IMR-90 (cell line): ENCODE measurements at regions not wholly inside any gene's neighbourhood (a gene's known extent, or its start where the extent isn't known, plus 50 kb on each side); places are given as distances from the start of the nearest gene placed in this dataset.

Experiments used
- ATAC-seq: fragments of 200-7000 bp; cut with Tn5 transposase; 2 replicates; pipeline ENCODE4 v1.9.1; 2020; ENCODE audit warnings: low read depth, mild to moderate bottlenecking, moderate library complexity
- BruUV-seq: library from RNA; stranded (reverse); fragments of 400-500 nt; replicated peaks from 2 replicates; lab custom pipeline; 2021; lab: Mats Ljungman, UMichigan
- CTCF ChIA-PET: fragments of 300-600 bp; formaldehyde crosslinking; extraction: SDS; loops from one replicate; lab custom pipeline; 2021; ENCODE audit warnings: antibody characterized with exemption; lab: Yijun Ruan, JAX
- POLR2A ChIA-PET: fragments of 300-600 bp; sonication (Branson Sonifier 250); formaldehyde crosslinking; loops from one replicate; lab custom pipeline; 2022; ENCODE audit warnings: antibody characterized with exemption; ENCODE audit not compliant: unreplicated experiment; lab: Charles Lee
- DNase-seq: peaks from one replicate; pipeline ENCODE4 v3.0.0; 2013
- H2AFZ ChIP-seq: replicated peaks from 2 replicates; pipeline ENCODE3; 2013; ENCODE audit warnings: low read length, mild to moderate bottlenecking; ENCODE audit not compliant: poor library complexity
- H2AK5ac ChIP-seq: 2 replicates; pipeline ENCODE4 v1.6.1; 2013; ENCODE audit warnings: low read depth, low read length, inconsistent platforms
- H2AK9ac ChIP-seq: replicated peaks from 2 replicates; pipeline ENCODE3; 2013; ENCODE audit warnings: mild to moderate bottlenecking, low read depth, low read length, moderate library complexity; ENCODE audit not compliant: poor library complexity
- H2BK120ac ChIP-seq: 2 replicates; pipeline ENCODE4 v1.6.1; 2013; ENCODE audit warnings: low read depth, low read length, inconsistent platforms
- H2BK15ac ChIP-seq: 3 replicates; pipeline ENCODE4 v1.6.1; 2013; ENCODE audit warnings: low read depth, low read length, inconsistent platforms
- H2BK20ac ChIP-seq: 2 replicates; pipeline ENCODE4 v1.6.1; 2013; ENCODE audit warnings: low read depth, mild to moderate bottlenecking, inconsistent platforms, low read length, moderate library complexity
- H2BK5ac ChIP-seq: 2 replicates; pipeline ENCODE4 v1.6.1; 2013; ENCODE audit warnings: mild to moderate bottlenecking, low read depth, low read length, inconsistent platforms; ENCODE audit not compliant: poor library complexity, severe bottlenecking
- H3K14ac ChIP-seq: replicated peaks from 2 replicates; pipeline ENCODE4 v1.6.1; 2013; ENCODE audit warnings: low read depth, low read length, inconsistent platforms
- H3K18ac ChIP-seq: 2 replicates; pipeline ENCODE4 v1.6.1; 2013; ENCODE audit warnings: low read depth, low read length, control low read depth
- H3K23ac ChIP-seq: 2 replicates; pipeline ENCODE4 v1.6.1; 2013; ENCODE audit warnings: low read depth, low read length, inconsistent platforms
- H3K27ac ChIP-seq: 2 replicates; pipeline ENCODE4 v1.5.1; 2013; ENCODE audit warnings: mild to moderate bottlenecking, control low read depth, low read length; ENCODE audit not compliant: insufficient read depth
- H3K27me3 ChIP-seq: 2 replicates; pipeline ENCODE4 v1.6.1; 2013; ENCODE audit warnings: low read length; ENCODE audit not compliant: control insufficient read depth, insufficient read depth
- H3K36me3 ChIP-seq: 2 replicates; pipeline ENCODE4 v1.6.1; 2013; ENCODE audit warnings: low read length, mixed read lengths; ENCODE audit not compliant: control insufficient read depth, insufficient read depth
- H3K4ac ChIP-seq: 2 replicates; pipeline ENCODE4 v1.6.1; 2013; ENCODE audit warnings: low read depth, low read length, inconsistent platforms
- H3K4me1 ChIP-seq: 2 replicates; pipeline ENCODE4 v1.6.1; 2013; ENCODE audit warnings: low read length, mixed read lengths; ENCODE audit not compliant: control insufficient read depth, insufficient read depth
- H3K4me2 ChIP-seq: 2 replicates; pipeline ENCODE4 v1.6.1; 2013; ENCODE audit warnings: low read depth, mild to moderate bottlenecking, control low read depth, low read length, moderate library complexity
- H3K4me3 ChIP-seq: 2 replicates; pipeline ENCODE4 v1.5.1; 2013; ENCODE audit warnings: low read depth, mild to moderate bottlenecking, control low read depth, low read length, moderate library complexity; ENCODE audit not compliant: insufficient read depth
- H3K56ac ChIP-seq: 2 replicates; pipeline ENCODE4 v1.6.1; 2013; ENCODE audit warnings: low read length, inconsistent platforms; ENCODE audit not compliant: insufficient read depth; ENCODE audit errors: extremely low read depth
- H3K79me1 ChIP-seq, 2 experiments: 2 replicates each; pipeline ENCODE4 v1.6.1; 2013; ENCODE audit warnings: low read length in 2 of 2, inconsistent platforms in 1 of 2, low read depth in 1 of 2
- H3K9ac ChIP-seq: 2 replicates; pipeline ENCODE4 v1.6.1; 2013; ENCODE audit warnings: low read depth, low read length, control low read depth
- H3K9me1 ChIP-seq: 2 replicates; pipeline ENCODE4 v1.6.1; 2013; ENCODE audit warnings: low read length, inconsistent platforms; ENCODE audit not compliant: insufficient read depth
- H3K9me3 ChIP-seq: 2 replicates; pipeline ENCODE4 v1.6.1; 2013; ENCODE audit warnings: low read length; ENCODE audit not compliant: control insufficient read depth, insufficient read depth
- H4K20me1 ChIP-seq: 2 replicates; pipeline ENCODE4 v1.6.1; 2013; ENCODE audit warnings: low read length, inconsistent platforms; ENCODE audit not compliant: insufficient read depth
- H4K5ac ChIP-seq: 2 replicates; pipeline ENCODE4 v1.6.1; 2013; ENCODE audit warnings: mild to moderate bottlenecking, low read depth, low read length, control low read depth
- H4K8ac ChIP-seq, 2 experiments: 2 replicates each; pipeline ENCODE4 v1.6.1; 2013; ENCODE audit warnings: low read depth in 2 of 2, low read length in 2 of 2, control low read depth in 1 of 2, inconsistent platforms in 1 of 2
- H4K91ac ChIP-seq: 2 replicates; pipeline ENCODE4 v1.6.1; 2013; ENCODE audit warnings: low read depth, low read length, inconsistent platforms; ENCODE audit not compliant: insufficient read depth
- BHLHE40 ChIP-seq: fragments of 150-350 bp; IDR thresholded peaks from 2 replicates; pipeline ENCODE4 v1.6.1; 2016; ENCODE audit warnings: mild to moderate bottlenecking, low read depth, low read length
- CHD1 ChIP-seq: IDR thresholded peaks from 2 replicates; pipeline ENCODE4 v1.6.1; 2012; ENCODE audit warnings: low read depth, low read length, improper control_type of control experiment
- CTCF ChIP-seq: conservative IDR thresholded peaks from 2 replicates; pipeline ENCODE4 v1.5.1; 2012; ENCODE audit warnings: mild to moderate bottlenecking, low read depth, low read length, improper control_type of control experiment
- ELK1 ChIP-seq: fragments of 150-350 bp; IDR thresholded peaks from 2 replicates; pipeline ENCODE4 v1.6.1; 2016; ENCODE audit warnings: low read depth, mild to moderate bottlenecking, low read length, moderate library complexity, borderline replicate concordance
- FOS ChIP-seq: fragments of 150-350 bp; IDR thresholded peaks from 2 replicates; pipeline ENCODE4 v1.6.1; 2016; ENCODE audit warnings: low read depth, low read length
- MAFK ChIP-seq: IDR thresholded peaks from 2 replicates; pipeline ENCODE4 v1.6.1; 2012; ENCODE audit warnings: low read depth, low read length, improper control_type of control experiment
- MXI1 ChIP-seq: IDR thresholded peaks from 2 replicates; pipeline ENCODE4 v1.6.1; 2012; ENCODE audit warnings: low read depth, mild to moderate bottlenecking, low read length, moderate library complexity, borderline replicate concordance
- NFE2L2 ChIP-seq: fragments of 150-350 bp; IDR thresholded peaks from 2 replicates; pipeline ENCODE4 v1.6.1; 2016; ENCODE audit warnings: low read depth, mild to moderate bottlenecking, low read length
- POLR2A ChIP-seq: IDR thresholded peaks from 2 replicates; pipeline ENCODE4 v1.6.1; 2012; ENCODE audit warnings: mild to moderate bottlenecking, low read depth, low read length
- RAD21 ChIP-seq: IDR thresholded peaks from 2 replicates; pipeline ENCODE4 v1.6.1; 2012; ENCODE audit warnings: low read length, improper control_type of control experiment
- RFX5 ChIP-seq: IDR thresholded peaks from 2 replicates; pipeline ENCODE4 v1.8.0; 2012; ENCODE audit warnings: low read depth, mild to moderate bottlenecking, low read length, moderate library complexity
- SMC3 ChIP-seq: fragments of 150-350 bp; IDR thresholded peaks from 2 replicates; pipeline ENCODE4 v1.6.1; 2016; ENCODE audit warnings: low read depth, mild to moderate bottlenecking, antibody characterized with exemption, low read length, moderate library complexity
- USF2 ChIP-seq: fragments of 150-350 bp; IDR thresholded peaks from 2 replicates; pipeline ENCODE4 v1.6.1; 2017; ENCODE audit warnings: mild to moderate bottlenecking, antibody characterized with exemption, low read length, low read depth
- WGBS, 2 experiments: methylation state at CpG; one replicate each; pipeline versions ENCODE4 v1.1.5 to v1.1.7; 2013; ENCODE audit warnings: missing lambda C conversion rate in 2 of 2; ENCODE audit not compliant: insufficient read length in 1 of 2; ENCODE audit errors: extremely low coverage in 2 of 2; 5-methylcytosine and 5-hydroxymethylcytosine counted together
- dilution Hi-C: fragments of 300-500 bp; cut with HindIII; formaldehyde crosslinking; loops from one replicate; pipeline ENCODE4 v1.14.3; 2018; ENCODE audit warnings: low sequenced_read_pairs; ENCODE audit not compliant: unreplicated experiment
- in situ Hi-C: fragments of 300-500 bp; cut with MboI; formaldehyde crosslinking; loops from 3 replicates; pipeline ENCODE4 v1.14.3; 2019; ENCODE audit warnings: low sequenced_read_pairs, inconsistent platforms, mixed read lengths
- intact Hi-C: fragments of 100-400 bp; cut with micrococcal nuclease; formaldehyde crosslinking; loops from 2 replicates; pipeline ENCODE4 v1.10.0; 2022

DNA sequence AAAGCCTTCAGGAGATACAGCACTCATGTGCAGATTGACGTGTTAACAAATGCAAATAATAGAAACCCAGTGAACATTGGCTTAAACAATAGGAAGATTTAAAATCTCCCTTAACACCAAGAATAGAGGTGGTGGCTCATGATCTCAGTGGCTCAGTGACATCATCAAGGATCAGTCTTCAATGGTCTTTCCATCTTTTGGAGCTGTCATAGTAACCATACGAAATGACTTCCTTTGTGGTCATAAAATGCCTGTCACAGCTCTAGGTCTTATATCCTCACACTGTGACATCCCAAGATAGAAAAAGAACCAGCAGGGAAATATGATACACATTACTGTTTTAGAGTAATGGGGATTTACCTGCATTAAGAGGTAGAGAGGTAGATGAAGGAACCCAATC is 59.6 kb upstream of the ACKR3 start:
- H3K4me3 ChIP-seq: no peak overlapping the region
- no peak overlapping the region for H3K56ac ChIP-seq
- peaks cover 9% of the 10 kb centered on the region; the same call in 1 of the 2 replicates for H3K27me3 ChIP-seq
- H3K14ac ChIP-seq: no peak overlapping the region
- dilution Hi-C loops (no loop called here), in situ Hi-C loops (loop anchor here (10.0 to 25.0 kb wide), 2 partner anchors 545 to 1052 kb away; partner anchors contain the start of gene PRLH), intact Hi-C loops (no loop called here)
- no peak overlapping the region for H4K8ac ChIP-seq
- no peaks in the 10 kb centered on the region for H3K79me1 ChIP-seq
- no peak overlapping the region for H4K91ac ChIP-seq
- H2BK20ac ChIP-seq: no peak overlapping the region
- H3K4ac ChIP-seq: no peak overlapping the region
- H2BK120ac ChIP-seq: no peak overlapping the region
- H4K5ac ChIP-seq: no peak overlapping the region
- H3K36me3 ChIP-seq: no peaks in the 10 kb centered on the region
- no peaks in the 10 kb centered on the region for H4K20me1 ChIP-seq
- H3K18ac ChIP-seq: no peak overlapping the region
- no peaks in the 10 kb centered on the region for H3K9me3 ChIP-seq
- no peak for TF ChIP-seq CHD1
- no peak for TF ChIP-seq ELK1
- no peak for TF ChIP-seq FOS
- no peak for TF ChIP-seq NFE2L2
- no peak for TF ChIP-seq RAD21
- TF ChIP-seq RFX5: no peak
- no peak for TF ChIP-seq USF2
- no peak for TF ChIP-seq MXI1
- TF ChIP-seq SMC3: no peak
- no peak for TF ChIP-seq CTCF
- no peak for TF ChIP-seq POLR2A
- TF ChIP-seq MAFK: no peak
- no peak for TF ChIP-seq BHLHE40
- no peaks in the 10 kb centered on the region for H3K4me1 ChIP-seq
- H2AFZ ChIP-seq: no peak overlapping the region
- H3K9ac ChIP-seq: no peak overlapping the region
- no CpG with 5 or more reads among the region's 2 CpGs for WGBS, 2 experiments
- no peaks in the 10 kb centered on the region for H3K9me1 ChIP-seq
- CTCF ChIA-PET: interaction anchor here (0.6 kb wide), 1 partner anchor 284 kb away, joined by 4 read pairs; no protein-coding TSS in a partner anchor
- no peak overlapping the region for H2BK5ac ChIP-seq
- H3K27ac ChIP-seq: no peak overlapping the region
- DNase-seq: no peak
- POLR2A ChIA-PET: no interaction called here
- no peak overlapping the region for H2BK15ac ChIP-seq
- no peak overlapping the region for H2AK9ac ChIP-seq
- no peak overlapping the region for H3K4me2 ChIP-seq
- no peak for ATAC-seq
- H3K23ac ChIP-seq: no peak overlapping the region
- H2AK5ac ChIP-seq: no peak overlapping the region
- BruUV-seq: no TSS peak
